ENCODE measurements at regions not wholly inside any gene's neighbourhood (a gene's known extent, or its start where the extent isn't known, plus 50 kb on each side); places are given as distances from the start of the nearest gene placed in this dataset.
"Not testable (repeated sequence)": the region's sequence is repeated elsewhere in the genome, so short reads cannot be mapped to it uniquely, and the experiment has no call there.

GRCh38 chr3:153372326-153372725, 210.3 kb downstream of the RAP2B start:
- H2BK15ac ChIP-seq (ENCODE audit: low read length): no peak overlapping the region
- H3K27ac ChIP-seq (replicated peaks; ENCODE audit: low read length): no peak overlapping the region
- DNase-seq (ENCODE audit: low spot score): no peak
- no peaks in the 10 kb centered on the region for H3K27me3 ChIP-seq (ENCODE audit: control insufficient read depth in 3 of 3, insufficient read depth in 3 of 3, low read depth in 1 of 3, low read length in 3 of 3)
- no peaks in the 10 kb centered on the region for H3K79me1 ChIP-seq (ENCODE audit: low read depth, low read length)
- no peak overlapping the region for H2BK120ac ChIP-seq (ENCODE audit: low read depth, low read length)
- H3K4me2 ChIP-seq (ENCODE audit: insufficient read depth, low read length, poor library complexity, severe bottlenecking): no peak overlapping the region
- H2BK5ac ChIP-seq (ENCODE audit: low read length): no peak overlapping the region
- no peak overlapping the region for H3K18ac ChIP-seq (ENCODE audit: low read length)
- no peak overlapping the region for H2AK5ac ChIP-seq (ENCODE audit: low read depth, low read length)
- no peak overlapping the region for H4K91ac ChIP-seq (ENCODE audit: low read depth, low read length, poor library complexity)
- WGBS, 2 donors (ENCODE audit: extremely low coverage in 2 of 2, insufficient read length in 2 of 2, insufficient replicate concordance in 1 of 2): no CpG with 5 or more reads among the region's 5 CpGs
- H3K36me3 ChIP-seq (replicated peaks in 1 of 2; ENCODE audit: control insufficient read depth in 2 of 2, insufficient read depth in 2 of 2, low read length in 2 of 2): no peaks in the 10 kb centered on the region
- no peak overlapping the region for H3K9ac ChIP-seq (ENCODE audit: low read depth, low read length, poor library complexity)
- no peak overlapping the region for H3K4me3 ChIP-seq (ENCODE audit: low read length in 2 of 2)
- no peak overlapping the region for H2AFZ ChIP-seq (ENCODE audit: low read length)
- no peaks in the 10 kb centered on the region for H3K4me1 ChIP-seq (ENCODE audit: control insufficient read depth in 2 of 2, insufficient read depth in 1 of 2, low read depth in 1 of 2, low read length in 2 of 2)
- H3K23ac ChIP-seq (ENCODE audit: low read depth, low read length, poor library complexity): no peak overlapping the region
- no peaks in the 10 kb centered on the region for H3K9me3 ChIP-seq (replicated peaks in 1 of 2; ENCODE audit: control insufficient read depth in 2 of 2, insufficient read depth in 1 of 2, low read depth in 1 of 2, low read length in 2 of 2)
- H2BK12ac ChIP-seq (ENCODE audit: low read length): no peak overlapping the region
- no peak overlapping the region for H4K8ac ChIP-seq (ENCODE audit: low read depth, low read length)
- H3K4ac ChIP-seq (ENCODE audit: low read length): no peak overlapping the region
- no peak overlapping the region for H3K14ac ChIP-seq (ENCODE audit: low read length)

- H3K4ac ChIP-seq (ENCODE audit: low read length): no peak overlapping the region
- no peak overlapping the region for H3K23ac ChIP-seq (ENCODE audit: low read depth, low read length, poor library complexity)
- H2BK120ac ChIP-seq (ENCODE audit: low read depth, low read length): no peak overlapping the region
- H3K27ac ChIP-seq (replicated peaks; ENCODE audit: low read length): no peak overlapping the region
- no peak overlapping the region for H4K8ac ChIP-seq (ENCODE audit: low read depth, low read length)
- H3K9ac ChIP-seq (ENCODE audit: low read depth, low read length, poor library complexity): no peak overlapping the region
- H3K79me1 ChIP-seq (ENCODE audit: low read depth, low read length): no peaks in the 10 kb centered on the region
- no peak overlapping the region for H2AFZ ChIP-seq (ENCODE audit: low read length)
- no peaks in the 10 kb centered on the region for H3K4me1 ChIP-seq (ENCODE audit: control insufficient read depth in 2 of 2, insufficient read depth in 1 of 2, low read depth in 1 of 2, low read length in 2 of 2)
- H3K4me3 ChIP-seq (ENCODE audit: low read length in 2 of 2): no peak overlapping the region
- H3K18ac ChIP-seq (ENCODE audit: low read length): no peak overlapping the region
- no peaks in the 10 kb centered on the region for H3K9me3 ChIP-seq (replicated peaks in 1 of 2; ENCODE audit: control insufficient read depth in 2 of 2, insufficient read depth in 1 of 2, low read depth in 1 of 2, low read length in 2 of 2)
- H2AK5ac ChIP-seq (ENCODE audit: low read depth, low read length): no peak overlapping the region
- no peaks in the 10 kb centered on the region for H3K36me3 ChIP-seq (replicated peaks in 1 of 2; ENCODE audit: control insufficient read depth in 2 of 2, insufficient read depth in 2 of 2, low read length in 2 of 2)
- no peaks in the 10 kb centered on the region for H3K27me3 ChIP-seq (ENCODE audit: control insufficient read depth in 3 of 3, insufficient read depth in 3 of 3, low read depth in 1 of 3, low read length in 3 of 3)
- H3K14ac ChIP-seq (ENCODE audit: low read length): no peak overlapping the region
- DNase-seq (ENCODE audit: low spot score): no peak
- no peak overlapping the region for H2BK15ac ChIP-seq (ENCODE audit: low read length)
- H3K4me2 ChIP-seq (ENCODE audit: insufficient read depth, low read length, poor library complexity, severe bottlenecking): no peak overlapping the region
- no peak overlapping the region for H2BK12ac ChIP-seq (ENCODE audit: low read length)
- H4K91ac ChIP-seq (ENCODE audit: low read depth, low read length, poor library complexity): no peak overlapping the region
- WGBS, 2 donors (ENCODE audit: extremely low coverage in 2 of 2, insufficient read length in 2 of 2, insufficient replicate concordance in 1 of 2): no CpG with 5 or more reads among the region's 2 CpGs
- no peak overlapping the region for H2BK5ac ChIP-seq (ENCODE audit: low read length)
Observed at GRCh38 chr3:153373606-153374005, 211.6 kb downstream of the RAP2B start.

GRCh38 chr3:153378366-153378765, 216.3 kb downstream of the RAP2B start:
- not testable (repeated sequence) for H3K23ac ChIP-seq (ENCODE audit: low read depth, low read length, poor library complexity); H2BK15ac ChIP-seq (ENCODE audit: low read length); H3K4ac ChIP-seq (ENCODE audit: low read length); H2BK5ac ChIP-seq (ENCODE audit: low read length); H4K91ac ChIP-seq (ENCODE audit: low read depth, low read length, poor library complexity); H3K27ac ChIP-seq (replicated peaks; ENCODE audit: low read length); H3K4me3 ChIP-seq (ENCODE audit: low read length in 2 of 2); H3K4me2 ChIP-seq (ENCODE audit: insufficient read depth, low read length, poor library complexity, severe bottlenecking); H3K14ac ChIP-seq (ENCODE audit: low read length); H3K27me3 ChIP-seq (ENCODE audit: control insufficient read depth in 3 of 3, insufficient read depth in 3 of 3, low read depth in 1 of 3, low read length in 3 of 3); H2AFZ ChIP-seq (ENCODE audit: low read length); H3K9me3 ChIP-seq (replicated peaks in 1 of 2; ENCODE audit: control insufficient read depth in 2 of 2, insufficient read depth in 1 of 2, low read depth in 1 of 2, low read length in 2 of 2); H3K4me1 ChIP-seq (ENCODE audit: control insufficient read depth in 2 of 2, insufficient read depth in 1 of 2, low read depth in 1 of 2, low read length in 2 of 2); H3K79me1 ChIP-seq (ENCODE audit: low read depth, low read length); H2BK12ac ChIP-seq (ENCODE audit: low read length); H3K9ac ChIP-seq (ENCODE audit: low read depth, low read length, poor library complexity); H2AK5ac ChIP-seq (ENCODE audit: low read depth, low read length); H3K18ac ChIP-seq (ENCODE audit: low read length); DNase-seq (ENCODE audit: low spot score); H2BK120ac ChIP-seq (ENCODE audit: low read depth, low read length); H4K8ac ChIP-seq (ENCODE audit: low read depth, low read length); H3K36me3 ChIP-seq (replicated peaks in 1 of 2; ENCODE audit: control insufficient read depth in 2 of 2, insufficient read depth in 2 of 2, low read length in 2 of 2)
- no CpG with 5 or more reads among the region's 24 CpGs for WGBS, 2 donors (ENCODE audit: extremely low coverage in 2 of 2, insufficient read length in 2 of 2, insufficient replicate concordance in 1 of 2)

- DNase-seq (ENCODE audit: low spot score): no peak
- Histone ChIP-seq H3K79me1 (ENCODE audit: low read depth, low read length) (no peaks in the 10 kb centered on the region), H2BK5ac (ENCODE audit: low read length) (no peak overlapping the region), H2BK12ac (ENCODE audit: low read length) (no peak overlapping the region), H2BK15ac (ENCODE audit: low read length) (no peak overlapping the region), H3K9ac (ENCODE audit: low read depth, low read length, poor library complexity) (no peak overlapping the region), H4K8ac (ENCODE audit: low read depth, low read length) (no peak overlapping the region), H3K14ac (ENCODE audit: low read length) (no peak overlapping the region), H3K4me3 (ENCODE audit: low read length in 2 of 2) (no peak overlapping the region), H2BK120ac (ENCODE audit: low read depth, low read length) (no peak overlapping the region), H3K36me3 (replicated peaks in 1 of 2; ENCODE audit: control insufficient read depth in 2 of 2, insufficient read depth in 2 of 2, low read length in 2 of 2) (no peaks in the 10 kb centered on the region), H3K27ac (replicated peaks; ENCODE audit: low read length) (no peak overlapping the region), H3K27me3 (ENCODE audit: control insufficient read depth in 3 of 3, insufficient read depth in 3 of 3, low read depth in 1 of 3, low read length in 3 of 3) (no peaks in the 10 kb centered on the region), H3K4me2 (ENCODE audit: insufficient read depth, low read length, poor library complexity, severe bottlenecking) (no peak overlapping the region), H3K4ac (ENCODE audit: low read length) (no peak overlapping the region), H4K91ac (ENCODE audit: low read depth, low read length, poor library complexity) (no peak overlapping the region), H3K4me1 (ENCODE audit: control insufficient read depth in 2 of 2, insufficient read depth in 1 of 2, low read depth in 1 of 2, low read length in 2 of 2) (no peaks in the 10 kb centered on the region), H3K23ac (ENCODE audit: low read depth, low read length, poor library complexity) (no peak overlapping the region), H3K9me3 (replicated peaks in 1 of 2; ENCODE audit: control insufficient read depth in 2 of 2, insufficient read depth in 1 of 2, low read depth in 1 of 2, low read length in 2 of 2) (no peaks in the 10 kb centered on the region), H2AFZ (ENCODE audit: low read length) (no peak overlapping the region), H3K18ac (ENCODE audit: low read length) (no peak overlapping the region), H2AK5ac (ENCODE audit: low read depth, low read length) (no peak overlapping the region)
- no CpG with 5 or more reads among the region's 1 CpG for WGBS, 2 donors (ENCODE audit: extremely low coverage in 2 of 2, insufficient read length in 2 of 2, insufficient replicate concordance in 1 of 2)
Observed at GRCh38 chr3:153379516-153379915, 217.5 kb downstream of the RAP2B start.
